ENCODE measurements at regions not wholly inside any gene's neighbourhood (a gene's known extent, or its start where the extent isn't known, plus 50 kb on each side); places are given as distances from the start of the nearest gene placed in this dataset.
A peak's percentile ranks its signal among the peaks of the same experiment; 100 is the strongest.

DNA sequence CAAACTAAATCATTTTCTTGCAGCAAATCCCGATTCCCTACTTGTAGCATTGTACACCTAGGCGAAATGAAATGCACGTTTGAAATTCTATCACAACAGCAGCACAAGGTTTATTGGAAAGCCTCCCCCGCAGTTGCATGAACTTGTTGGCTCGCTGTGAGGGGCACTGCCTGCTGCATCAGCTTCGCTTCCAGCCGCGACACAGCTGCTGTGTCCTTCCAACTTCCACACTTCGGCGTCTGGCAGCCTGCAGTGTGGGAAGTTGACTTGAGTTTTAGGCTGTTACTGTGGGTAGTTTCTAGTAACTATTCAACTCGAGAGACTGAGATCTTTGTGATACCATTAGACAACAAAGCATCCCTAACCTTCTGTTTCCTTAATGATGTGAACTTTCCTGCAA, 315.8 kb upstream of the TPK1 start:
- Mint-ChIP-seq H3K4me1 (no peaks in the 10 kb centered on the region), H3K27ac (no peak overlapping the region), H3K36me3 (ENCODE audit: low read depth) (no peaks in the 10 kb centered on the region), H3K4me3 (no peak overlapping the region), H3K9me3 (no peaks in the 10 kb centered on the region), H3K27me3 (ENCODE audit: low read depth, poor library complexity) (no peaks in the 10 kb centered on the region)
- TF ChIP-seq, protein P1, sequence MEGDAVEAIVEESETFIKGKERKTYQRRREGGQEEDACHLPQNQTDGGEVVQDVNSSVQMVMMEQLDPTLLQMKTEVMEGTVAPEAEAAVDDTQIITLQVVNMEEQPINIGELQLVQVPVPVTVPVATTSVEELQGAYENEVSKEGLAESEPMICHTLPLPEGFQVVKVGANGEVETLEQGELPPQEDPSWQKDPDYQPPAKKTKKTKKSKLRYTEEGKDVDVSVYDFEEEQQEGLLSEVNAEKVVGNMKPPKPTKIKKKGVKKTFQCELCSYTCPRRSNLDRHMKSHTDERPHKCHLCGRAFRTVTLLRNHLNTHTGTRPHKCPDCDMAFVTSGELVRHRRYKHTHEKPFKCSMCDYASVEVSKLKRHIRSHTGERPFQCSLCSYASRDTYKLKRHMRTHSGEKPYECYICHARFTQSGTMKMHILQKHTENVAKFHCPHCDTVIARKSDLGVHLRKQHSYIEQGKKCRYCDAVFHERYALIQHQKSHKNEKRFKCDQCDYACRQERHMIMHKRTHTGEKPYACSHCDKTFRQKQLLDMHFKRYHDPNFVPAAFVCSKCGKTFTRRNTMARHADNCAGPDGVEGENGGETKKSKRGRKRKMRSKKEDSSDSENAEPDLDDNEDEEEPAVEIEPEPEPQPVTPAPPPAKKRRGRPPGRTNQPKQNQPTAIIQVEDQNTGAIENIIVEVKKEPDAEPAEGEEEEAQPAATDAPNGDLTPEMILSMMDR (IDR thresholded peaks at IDR 0.05), result no peak
- DNase-seq, result no peak

GRCh38 chr7:145147865-145148264, 312.0 kb upstream of the TPK1 start:
- no peaks in the 10 kb centered on the region for H3K9me3 Mint-ChIP-seq
- no peak overlapping the region for H3K4me3 Mint-ChIP-seq
- H3K4me1 Mint-ChIP-seq, result no peaks in the 10 kb centered on the region
- DNase-seq, result no peak
- H3K36me3 Mint-ChIP-seq (ENCODE audit: low read depth), result no peaks in the 10 kb centered on the region
- no peaks in the 10 kb centered on the region for H3K27me3 Mint-ChIP-seq (ENCODE audit: low read depth, poor library complexity)
- H3K27ac Mint-ChIP-seq, result no peak overlapping the region
- TF ChIP-seq, protein P1 (IDR thresholded peaks at IDR 0.05), result no peak

DNA sequence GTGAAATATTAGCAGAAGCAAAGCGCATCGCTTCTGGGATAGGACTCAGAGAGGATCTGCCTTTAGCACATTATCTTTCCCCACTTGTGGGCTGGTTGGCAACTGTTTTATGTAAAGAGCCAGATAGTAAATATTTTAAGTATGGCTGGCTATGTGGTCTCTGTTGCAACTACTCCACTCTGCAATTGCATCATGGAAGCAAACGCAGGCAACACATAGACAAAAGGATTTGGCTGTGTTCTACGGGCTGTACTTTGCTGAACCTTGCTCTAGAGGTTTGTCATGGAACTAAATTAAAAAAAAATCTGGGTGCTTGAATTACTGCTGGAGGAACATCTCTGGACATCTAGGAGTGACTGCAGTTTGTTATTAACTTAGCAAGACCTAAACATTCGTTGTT, 307.8 kb upstream of the TPK1 start:
- TF ChIP-seq, protein P1 (IDR thresholded peaks at IDR 0.05), result no peak
- H3K4me1 Mint-ChIP-seq, result no peaks in the 10 kb centered on the region
- no peak for DNase-seq
- no peaks in the 10 kb centered on the region for H3K9me3 Mint-ChIP-seq
- no peak overlapping the region for H3K27ac Mint-ChIP-seq
- no peaks in the 10 kb centered on the region for H3K36me3 Mint-ChIP-seq (ENCODE audit: low read depth)
- peaks cover 7% of the 10 kb centered on the region for H3K27me3 Mint-ChIP-seq (ENCODE audit: low read depth, poor library complexity)
- H3K4me3 Mint-ChIP-seq, result no peak overlapping the region

DNA sequence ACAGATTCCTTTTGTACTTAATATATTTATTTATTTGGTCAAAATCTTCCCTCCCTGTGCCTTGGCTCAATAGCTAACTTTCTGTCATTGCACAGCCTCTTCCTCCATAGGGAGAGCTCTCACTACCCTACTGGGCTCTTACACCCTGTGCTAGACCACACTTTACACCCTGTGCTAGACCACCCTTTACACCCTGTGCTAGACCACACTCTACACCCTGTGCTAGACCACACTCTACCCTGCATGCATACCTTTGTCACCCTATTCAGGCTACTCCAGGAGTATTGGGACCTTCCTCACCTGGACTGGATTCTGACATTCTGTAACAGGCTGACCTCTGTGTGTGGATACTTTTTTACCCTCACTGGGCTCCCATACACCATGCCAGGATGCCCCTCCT, 298.5 kb upstream of the TPK1 start:
- H3K4me3 Mint-ChIP-seq, result no peak overlapping the region
- peaks cover 6% of the 10 kb centered on the region for H3K27me3 Mint-ChIP-seq (ENCODE audit: low read depth, poor library complexity)
- no peak for DNase-seq
- no peak overlapping the region for H3K27ac Mint-ChIP-seq
- H3K9me3 Mint-ChIP-seq, result no peaks in the 10 kb centered on the region
- H3K36me3 Mint-ChIP-seq (ENCODE audit: low read depth), result no peaks in the 10 kb centered on the region
- TF ChIP-seq, protein P1 (IDR thresholded peaks at IDR 0.05), result no peak
- H3K4me1 Mint-ChIP-seq, result no peaks in the 10 kb centered on the region

DNA sequence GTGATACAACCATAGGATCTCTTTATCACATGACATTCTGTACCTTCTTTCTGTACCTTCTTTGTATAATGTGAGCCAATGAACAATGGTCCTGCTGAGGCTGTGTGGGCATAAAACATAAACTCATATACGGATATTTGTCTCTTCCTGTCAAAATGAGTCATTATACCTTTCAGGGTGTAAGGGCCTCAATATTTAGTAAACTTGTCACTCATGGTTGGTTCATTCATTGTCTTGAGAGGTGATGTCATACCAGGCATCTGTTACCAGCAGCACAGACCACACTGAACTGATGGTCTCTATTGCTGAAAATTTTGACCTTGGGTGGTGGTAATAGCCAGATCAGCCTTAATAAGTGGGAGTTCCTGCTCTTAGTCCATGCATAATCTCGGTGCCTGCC, 287.6 kb upstream of the TPK1 start:
- H3K4me3 Mint-ChIP-seq, result no peak overlapping the region
- TF ChIP-seq, protein P1 (IDR thresholded peaks at IDR 0.05), result no peak
- H3K4me1 Mint-ChIP-seq, result no peaks in the 10 kb centered on the region
- no peaks in the 10 kb centered on the region for H3K27me3 Mint-ChIP-seq (ENCODE audit: low read depth, poor library complexity)
- no peaks in the 10 kb centered on the region for H3K36me3 Mint-ChIP-seq (ENCODE audit: low read depth)
- no peak for DNase-seq
- no peaks in the 10 kb centered on the region for H3K9me3 Mint-ChIP-seq
- no peak overlapping the region for H3K27ac Mint-ChIP-seq

DNA sequence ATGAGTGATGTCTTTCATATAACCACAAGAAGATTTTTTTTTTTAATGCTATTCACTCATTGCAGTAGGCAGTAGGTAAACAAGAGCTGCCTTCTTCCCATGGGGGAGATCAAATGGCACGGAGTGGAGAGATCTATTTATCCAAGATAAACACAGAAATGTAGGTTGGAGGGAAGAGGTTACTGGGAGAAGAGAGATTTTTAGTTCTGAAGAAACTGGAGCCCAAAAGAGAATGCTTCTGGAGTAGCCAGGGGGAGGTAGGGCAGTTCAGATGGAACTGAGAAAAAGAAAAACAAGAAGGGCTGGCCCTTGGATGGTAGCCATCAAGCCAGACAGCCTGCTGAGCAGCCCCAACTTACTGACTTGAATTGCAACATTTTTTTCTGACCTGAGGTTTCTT, 270.1 kb upstream of the TPK1 start:
- no peaks in the 10 kb centered on the region for H3K27me3 Mint-ChIP-seq (ENCODE audit: low read depth, poor library complexity)
- DNase-seq, result no peak
- H3K4me3 Mint-ChIP-seq, result no peak overlapping the region
- TF ChIP-seq, protein P1 (IDR thresholded peaks at IDR 0.05), result no peak
- H3K4me1 Mint-ChIP-seq, result peaks cover 11% of the 10 kb centered on the region
- H3K9me3 Mint-ChIP-seq, result peaks cover 5% of the 10 kb centered on the region
- peak overlapping the region; percentile 32 for H3K27ac Mint-ChIP-seq
- no peaks in the 10 kb centered on the region for H3K36me3 Mint-ChIP-seq (ENCODE audit: low read depth)

All from nephron progenitor cell (in vitro differentiated cells).